Hematopoietic multipotent progenitor cell treated with erythropoietin and hydrocortisone succinate and interleukin-3 and kit ligand, for 4 days (in vitro differentiated cells): ENCODE measurements at regions not wholly inside any gene's neighbourhood (a gene's known extent, or its start where the extent isn't known, plus 50 kb on each side); places are given as distances from the start of the nearest gene placed in this dataset.
"Not testable (repeated sequence)": the region's sequence is repeated elsewhere in the genome, so short reads cannot be mapped to it uniquely, and the experiment has no call there.

Experiments
- DNase-seq: peaks from one replicate; pipeline ENCODE4 v3.0.0-alpha.2; 2015

- DNase-seq = no peak
These were observed 114.1 kb downstream of the RAB38 start for GRCh38 chr11:88061111-88061510.

GRCh38 chr11:88059326-88059725 lies 115.9 kb downstream of the RAB38 start:
- DNase-seq = no peak

GRCh38 chr11:88051396-88051795 lies 123.8 kb downstream of the RAB38 start:
- no peak for DNase-seq

GRCh38 chr11:88050247-88050646 lies 125.0 kb downstream of the RAB38 start:
- DNase-seq = peak; percentile 17

- DNase-seq = not testable (repeated sequence)
These were observed 130.0 kb downstream of the RAB38 start for GRCh38 chr11:88045288-88045687.

GRCh38 chr11:88044658-88045057 lies 130.6 kb downstream of the RAB38 start:
- not testable (repeated sequence) for DNase-seq

GRCh38 chr11:88043149-88043548 lies 132.1 kb downstream of the RAB38 start:
- no peak for DNase-seq

- DNase-seq = no peak
These were observed 132.6 kb downstream of the RAB38 start for GRCh38 chr11:88042647-88043046.

GRCh38 chr11:88042238-88042637 lies 133.0 kb downstream of the RAB38 start:
- no peak for DNase-seq

GRCh38 chr11:88041679-88042078 lies 133.6 kb downstream of the RAB38 start:
- no peak for DNase-seq

- DNase-seq = no peak
These were observed 135.1 kb downstream of the RAB38 start for GRCh38 chr11:88040148-88040496.

- DNase-seq = no peak
These were observed 135.6 kb downstream of the RAB38 start for GRCh38 chr11:88039476-88040147.

- DNase-seq = no peak
These were observed 137.2 kb downstream of the RAB38 start for GRCh38 chr11:88038063-88038462.

GRCh38 chr11:88036701-88037100 lies 138.5 kb downstream of the RAB38 start:
- no peak for DNase-seq

GRCh38 chr11:88035271-88035670 lies 140.0 kb downstream of the RAB38 start:
- DNase-seq = no peak

GRCh38 chr11:88017666-88018065 lies 157.6 kb downstream of the RAB38 start:
- DNase-seq = no peak

- DNase-seq = peak; percentile 91
These were observed 158.7 kb downstream of the RAB38 start for GRCh38 chr11:88016392-88017170.

- no peak for DNase-seq
These were observed 160.1 kb downstream of the RAB38 start for GRCh38 chr11:88015170-88015569.

GRCh38 chr11:88013508-88014065 lies 161.7 kb downstream of the RAB38 start:
- no peak for DNase-seq

- DNase-seq = no peak
These were observed 162.8 kb downstream of the RAB38 start for GRCh38 chr11:88012456-88012855.

- no peak for DNase-seq
These were observed 199.2 kb downstream of the RAB38 start for GRCh38 chr11:87976009-87976408.

GRCh38 chr11:87974797-87975196 lies 200.4 kb downstream of the RAB38 start:
- DNase-seq = no peak

- no peak for DNase-seq
These were observed 203.1 kb downstream of the RAB38 start for GRCh38 chr11:87972133-87972532.

- no peak for DNase-seq
These were observed 203.9 kb downstream of the RAB38 start for GRCh38 chr11:87971354-87971753.
